ENCODE measurements at regions not wholly inside any gene's neighbourhood (a gene's known extent, or its start where the extent isn't known, plus 50 kb on each side); places are given as distances from the start of the nearest gene placed in this dataset.

GRCh38 chr13:76163761-76164160, 527.6 kb downstream of the LMO7 start:
- Mint-ChIP-seq H3K36me3 (ENCODE audit: insufficient read depth in 1 of 3, low read depth in 3 of 3) (no peaks in the 10 kb centered on the region; a peak in 1 of 7 replicates), H3K27ac (no peak overlapping the region), H3K27me3 (ENCODE audit: low read depth) (no peaks in the 10 kb centered on the region), H3K9me3 (no peaks in the 10 kb centered on the region), H3K4me1 (no peaks in the 10 kb centered on the region), H3K4me3 (no peak overlapping the region)
- Histone ChIP-seq H2BK12ac (ENCODE audit: insufficient read length, low read depth, low read length) (no peak overlapping the region), H4K91ac (ENCODE audit: insufficient read length, low read depth, low read length) (no peak overlapping the region), H3K9me3 (ENCODE audit: control insufficient read depth, low read depth, low read length) (no peaks in the 10 kb centered on the region), H3K79me2 (ENCODE audit: insufficient read depth, low read length) (no peaks in the 10 kb centered on the region), H3K14ac (ENCODE audit: insufficient read depth, low read length) (no peak overlapping the region), H3K18ac (ENCODE audit: insufficient read length, low read depth, low read length) (no peak overlapping the region), H3K4me1 (ENCODE audit: insufficient read depth, low read length) (no peaks in the 10 kb centered on the region), H3K9ac (ENCODE audit: extremely low read depth, insufficient read length, low read length) (no peak overlapping the region), H3K79me1 (ENCODE audit: insufficient read depth, low read depth, low read length, poor library complexity, severe bottlenecking) (no peaks in the 10 kb centered on the region), H3K27ac (ENCODE audit: insufficient read length, low read depth, low read length) (no peak overlapping the region), H3K56ac (ENCODE audit: insufficient read length, low read depth, low read length) (no peak overlapping the region), H3K27me3 (ENCODE audit: insufficient read depth, low read length) (no peaks in the 10 kb centered on the region), H3K4ac (ENCODE audit: low read depth, low read length) (no peak overlapping the region), H2AFZ (ENCODE audit: low read length) (no peak overlapping the region), H2BK5ac (ENCODE audit: insufficient read length, low read length) (no peak overlapping the region), H4K5ac (ENCODE audit: insufficient read length, low read depth, low read length) (no peak overlapping the region), H4K20me1 (ENCODE audit: control insufficient read depth, insufficient read depth, insufficient read length) (no peaks in the 10 kb centered on the region), H4K8ac (replicated peaks; ENCODE audit: insufficient read length, low read depth, low read length) (no peak overlapping the region), H3K23ac (ENCODE audit: insufficient read length, low read depth, low read length) (no peak overlapping the region), H3T11ph (ENCODE audit: low read length) (no peak overlapping the region), H3K4me2 (ENCODE audit: insufficient read depth, insufficient read length, low read length) (no peak overlapping the region), H3K23me2 (ENCODE audit: insufficient read length, low read depth, low read length, poor library complexity, severe bottlenecking) (no peaks in the 10 kb centered on the region), H2BK20ac (ENCODE audit: low read depth, low read length, poor library complexity, severe bottlenecking) (no peak overlapping the region), H2BK15ac (ENCODE audit: low read depth, low read length) (no peak overlapping the region), H2AK5ac (ENCODE audit: insufficient read length, low read length) (no peak overlapping the region), H2BK120ac (ENCODE audit: low read depth, low read length, poor library complexity, severe bottlenecking) (no peak overlapping the region)
- WGBS (ENCODE audit: extremely low coverage, insufficient read length, low lambda C conversion rate): no CpG with 5 or more reads among the region's 2 CpGs
- no peak for DNase-seq
- no peak for TF ChIP-seq CTCF (conservative IDR thresholded peaks at IDR 0.05)
